CD1c-positive myeloid dendritic cell (primary cell): ENCODE measurements at regions not wholly inside any gene's neighbourhood (a gene's known extent, or its start where the extent isn't known, plus 50 kb on each side); places are given as distances from the start of the nearest gene placed in this dataset.

ENCODE experiments used
- DNase-seq: peaks from one replicate; pipeline ENCODE4 v3.0.0-alpha.2; 2016; ENCODE audit errors: extremely low spot score

DNA sequence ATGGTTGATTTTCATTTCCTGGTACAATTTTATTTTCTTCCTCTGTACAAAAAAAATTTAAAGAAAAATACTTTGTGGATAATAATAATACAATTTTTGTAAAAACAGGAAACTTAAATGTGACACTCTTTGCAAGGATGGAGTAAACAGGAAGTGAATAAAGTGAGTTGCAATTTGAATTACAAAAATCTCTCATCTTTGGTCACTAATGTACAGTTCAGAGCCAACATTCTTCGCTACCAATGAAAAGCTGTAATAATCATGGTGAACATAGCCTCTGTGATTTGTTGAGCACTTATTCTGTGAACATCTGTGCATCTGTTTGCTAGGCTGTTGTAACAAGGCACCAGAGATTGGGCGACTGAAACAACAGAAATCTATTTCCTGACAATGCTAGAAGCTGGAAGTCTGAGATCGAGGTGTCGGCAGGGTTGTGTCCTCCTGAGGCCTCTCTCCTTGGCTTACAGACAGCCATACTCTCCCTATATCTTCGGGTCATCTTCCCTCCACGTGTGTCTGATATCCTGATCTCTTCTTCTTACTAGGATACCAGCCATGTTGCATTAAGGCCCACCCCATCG is 295.3 kb upstream of the KLF6 start:
- peak; percentile 26 for DNase-seq

DNA sequence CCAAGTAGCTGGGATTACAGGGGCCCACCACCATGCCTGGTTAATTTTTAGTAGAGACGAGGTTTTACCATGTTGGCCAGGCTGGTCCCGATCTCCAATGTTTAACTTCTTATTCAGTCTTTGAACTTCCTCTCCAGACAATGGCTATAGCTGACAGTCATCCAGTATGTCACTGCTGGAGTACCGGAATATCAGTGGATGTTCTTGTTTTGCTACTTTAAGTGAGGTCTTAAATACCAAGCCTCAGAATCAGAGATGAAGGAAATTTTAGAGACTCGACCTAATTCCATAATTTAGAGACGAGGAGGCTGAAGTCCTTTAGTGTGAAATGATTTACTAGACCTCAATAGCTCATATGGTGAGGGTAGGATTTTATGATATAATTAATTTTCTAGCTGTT is 294.8 kb upstream of the KLF6 start:
- DNase-seq = no peak

- no peak for DNase-seq
Observed at GRCh38 chr10:4077804-4078203, 292.8 kb upstream of the KLF6 start.

GRCh38 chr10:4076983-4077382 is 292.0 kb upstream of the KLF6 start:
- DNase-seq = no peak

- DNase-seq = no peak
Observed at GRCh38 chr10:4075443-4075842, 290.4 kb upstream of the KLF6 start.

- no peak for DNase-seq
Observed at GRCh38 chr10:4074545-4075407, 289.8 kb upstream of the KLF6 start.

- DNase-seq = no peak
Observed at GRCh38 chr10:4073912-4074311, 288.9 kb upstream of the KLF6 start.

DNA sequence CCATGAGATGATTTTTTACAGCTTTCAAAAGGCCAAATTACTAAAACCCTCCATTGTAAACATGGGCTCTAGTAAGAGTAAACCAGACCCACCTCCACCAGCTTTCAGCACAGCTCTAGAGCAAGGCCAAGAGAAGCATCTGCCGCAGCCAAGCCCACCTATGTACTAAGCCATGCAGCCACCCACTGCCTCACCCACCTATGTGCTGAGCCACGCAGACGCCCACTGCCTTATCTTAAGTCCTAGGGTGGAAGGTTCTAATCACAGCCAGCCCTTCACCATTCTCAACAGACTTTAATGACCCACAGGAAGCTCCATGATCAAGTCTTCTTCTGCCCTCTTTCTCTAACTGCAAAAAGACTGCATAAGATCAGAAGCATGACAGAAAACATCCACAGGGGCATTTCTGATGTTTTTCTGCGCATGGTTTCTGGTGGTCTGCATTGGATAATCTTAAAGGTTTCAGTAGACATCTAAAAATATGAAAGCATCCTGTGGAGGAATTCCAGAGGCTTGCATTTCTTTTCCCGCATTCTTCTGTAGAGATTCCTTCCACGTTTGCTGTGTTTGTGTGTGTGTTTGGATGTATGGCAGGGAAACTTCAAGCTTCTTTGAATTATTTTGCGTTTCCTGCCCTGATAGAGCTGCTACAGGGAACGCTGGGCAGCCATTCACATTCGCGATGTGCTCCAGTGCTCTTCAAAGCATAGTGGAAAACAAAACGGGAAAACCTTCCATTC is 286.1 kb upstream of the KLF6 start:
- DNase-seq = no peak

GRCh38 chr10:4070184-4070583 is 285.2 kb upstream of the KLF6 start:
- no peak for DNase-seq

DNA sequence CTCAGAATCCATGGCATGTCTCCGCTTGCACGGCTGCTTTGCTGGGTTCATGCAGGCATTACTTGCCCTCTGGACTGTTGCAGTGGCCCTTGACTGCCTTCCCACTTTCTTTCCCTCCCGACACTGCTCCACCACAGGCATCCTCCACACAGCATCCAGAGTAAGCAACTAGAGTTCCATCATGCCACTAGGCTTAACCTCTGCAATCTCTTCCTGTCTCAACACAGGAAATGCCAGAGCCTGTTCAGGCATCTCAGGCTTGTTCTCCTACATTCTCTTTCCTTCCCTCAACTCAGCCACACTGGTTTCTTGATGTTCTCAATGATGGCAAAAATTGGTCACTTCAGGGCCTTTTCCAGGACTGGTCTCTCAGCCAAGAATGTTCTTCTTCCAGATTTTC is 284.5 kb upstream of the KLF6 start:
- DNase-seq = no peak

DNA sequence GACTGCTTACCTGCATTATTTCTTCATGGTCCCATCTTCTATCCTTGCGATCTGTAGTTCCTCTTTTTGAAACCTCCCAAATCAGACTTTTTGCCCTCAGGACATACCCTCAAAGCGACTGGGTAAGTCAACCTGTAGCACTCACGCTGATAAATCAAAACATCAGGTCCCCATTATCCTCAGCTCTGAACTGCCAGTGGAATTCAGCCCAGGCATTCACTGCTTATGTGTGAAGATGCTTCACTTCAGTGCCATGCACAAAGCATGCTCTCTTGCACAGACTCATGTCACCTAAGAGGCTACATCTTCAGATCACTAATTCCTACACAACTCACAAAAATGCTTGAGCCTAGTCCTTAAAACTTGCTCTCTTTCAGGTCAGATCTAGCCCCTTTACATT is 283.6 kb upstream of the KLF6 start:
- DNase-seq = no peak

DNA sequence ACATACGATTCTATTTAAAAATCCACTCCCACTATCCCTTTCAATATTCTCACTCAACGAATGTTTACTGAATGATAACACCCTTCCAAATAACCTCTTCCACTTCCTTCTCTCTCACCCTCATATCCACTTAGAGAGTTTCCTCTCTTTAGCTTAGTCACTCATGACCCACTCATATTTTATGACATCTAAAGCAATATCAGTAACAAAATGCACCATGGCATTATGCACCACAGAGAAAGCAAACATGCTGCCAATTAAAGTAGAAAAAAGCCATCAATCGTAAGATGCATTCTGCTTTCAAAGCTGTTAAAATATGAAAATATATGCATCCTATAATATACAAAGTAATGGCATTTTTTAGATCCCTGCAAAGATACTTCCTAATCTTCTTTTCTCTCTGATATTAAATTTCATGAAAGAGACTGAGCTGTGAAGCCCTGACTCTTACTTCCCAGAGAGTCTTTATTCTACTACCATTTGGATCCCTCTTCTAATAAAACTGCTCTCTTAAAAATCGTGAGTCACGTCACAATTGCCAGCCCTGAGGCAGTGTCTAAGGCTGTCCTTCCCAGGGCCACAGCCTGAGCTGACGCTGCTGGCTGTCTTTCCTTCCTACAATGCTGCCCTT is 283.0 kb upstream of the KLF6 start:
- DNase-seq = no peak

- DNase-seq = peak; percentile 82
Observed at GRCh38 chr10:4067531-4067930, 282.5 kb upstream of the KLF6 start.

DNA sequence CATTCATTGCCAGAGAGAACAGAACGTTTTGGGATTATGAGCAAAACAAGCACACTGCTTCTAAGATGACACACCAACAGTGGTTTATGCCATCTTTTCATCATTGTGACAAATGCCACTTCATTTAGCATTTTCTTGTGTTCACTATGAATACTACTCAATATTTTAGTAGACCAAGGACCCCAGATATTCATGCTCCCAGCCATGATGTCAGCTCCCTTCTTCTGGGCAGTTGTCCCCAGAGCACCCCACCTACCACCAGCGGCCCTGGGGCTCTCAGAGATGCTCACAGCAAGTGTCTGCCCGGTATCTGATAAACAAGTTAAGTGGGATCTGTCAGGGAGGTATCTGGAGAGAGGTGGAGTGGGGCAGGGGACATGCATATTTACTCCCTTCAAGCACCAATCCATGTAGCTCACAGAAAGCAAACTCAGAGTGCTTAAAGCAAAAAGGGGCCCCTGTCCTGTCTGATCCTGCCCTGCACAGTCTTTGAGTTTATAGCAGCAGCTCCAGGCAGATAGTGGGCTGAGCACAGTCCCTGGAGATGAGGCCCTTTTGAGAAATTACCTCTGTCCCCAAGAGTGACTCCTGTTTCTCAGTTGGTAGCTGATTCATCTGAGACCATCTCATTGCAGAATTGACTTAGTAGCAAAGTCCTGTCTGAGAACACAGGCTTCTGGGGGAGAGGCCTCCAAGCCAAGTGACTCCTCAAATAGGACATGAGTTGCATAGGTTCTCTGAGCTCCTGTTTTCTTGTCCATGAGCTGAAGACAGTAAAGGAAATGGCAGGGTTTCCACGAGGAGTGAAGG is 281.8 kb upstream of the KLF6 start:
- DNase-seq = no peak

DNA sequence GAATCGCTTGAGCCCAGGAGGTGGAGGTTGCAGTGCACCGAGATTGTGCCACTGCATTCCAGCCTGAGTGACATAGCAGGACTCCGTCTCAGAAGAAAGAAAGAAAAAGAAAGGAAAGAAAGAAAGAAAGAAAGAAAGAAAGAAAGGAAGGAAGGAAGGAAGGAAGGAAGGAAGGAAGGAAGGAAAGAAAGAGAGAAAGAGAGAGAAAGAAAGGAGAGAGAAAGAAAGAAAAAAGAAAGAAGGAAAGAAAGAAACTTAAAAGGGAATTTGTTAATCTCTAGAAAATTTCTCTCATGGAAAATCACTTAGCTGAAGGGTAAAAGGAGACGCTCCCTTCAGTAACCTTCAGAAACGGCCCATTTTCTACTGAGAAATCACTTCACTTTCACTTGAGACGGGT is 279.5 kb upstream of the KLF6 start:
- no peak for DNase-seq

DNA sequence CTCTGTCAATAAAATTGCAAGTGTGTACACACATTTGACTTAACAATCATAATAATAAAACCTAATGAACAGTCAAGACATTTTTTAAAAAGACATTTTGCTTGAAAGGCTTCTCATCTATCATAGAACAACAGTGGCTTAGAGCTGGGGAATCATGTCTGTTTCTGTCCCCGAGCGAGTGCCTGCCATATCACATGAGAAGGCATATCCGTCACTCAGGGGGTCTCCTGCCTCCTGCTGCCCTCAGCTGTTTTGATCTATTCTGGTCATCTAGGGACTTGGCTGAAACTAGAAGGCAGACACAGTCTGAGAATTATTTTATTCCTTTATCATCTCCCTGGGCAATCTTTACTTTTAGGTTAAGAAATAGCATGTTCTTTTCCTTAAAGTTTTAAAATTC is 278.7 kb upstream of the KLF6 start:
- no peak for DNase-seq

DNA sequence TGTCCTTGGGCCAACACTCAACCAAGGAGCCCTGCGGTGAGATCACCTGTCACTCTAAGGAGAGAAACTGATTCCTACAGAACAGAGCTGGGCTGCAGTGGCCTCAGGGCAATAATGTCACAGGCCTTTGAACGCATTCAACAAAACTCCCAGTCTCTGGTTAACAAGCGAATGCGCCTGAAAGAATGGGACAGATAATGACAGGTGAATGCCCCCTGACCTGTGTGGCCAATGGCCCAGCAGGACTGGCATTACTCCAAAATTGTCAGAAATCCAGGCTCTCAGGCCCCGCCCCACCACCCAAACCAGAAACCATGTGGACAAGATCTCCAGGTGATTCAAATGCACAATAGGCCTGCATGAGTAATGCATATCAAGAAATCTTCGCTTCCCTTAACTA is 277.7 kb upstream of the KLF6 start:
- no peak for DNase-seq

DNA sequence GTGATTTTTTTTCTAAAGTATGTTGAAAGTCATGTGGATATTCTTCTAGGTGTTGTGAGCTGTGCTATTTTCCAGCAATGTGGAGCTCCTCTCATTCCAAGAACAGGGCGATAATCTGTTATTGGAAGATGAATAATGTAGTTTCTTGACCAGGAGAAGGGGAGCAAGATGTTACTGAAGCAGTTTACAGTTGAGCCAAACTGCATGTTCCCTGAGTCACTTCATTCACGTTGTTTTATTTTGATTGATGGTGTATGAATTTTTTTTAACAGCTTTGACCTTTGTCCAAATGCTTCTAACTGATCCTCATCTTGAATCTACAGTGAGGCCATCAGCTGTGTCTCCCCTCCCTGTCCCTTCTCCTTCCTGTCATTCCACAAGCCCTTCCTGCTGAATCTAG is 277.1 kb upstream of the KLF6 start:
- DNase-seq = no peak

DNA sequence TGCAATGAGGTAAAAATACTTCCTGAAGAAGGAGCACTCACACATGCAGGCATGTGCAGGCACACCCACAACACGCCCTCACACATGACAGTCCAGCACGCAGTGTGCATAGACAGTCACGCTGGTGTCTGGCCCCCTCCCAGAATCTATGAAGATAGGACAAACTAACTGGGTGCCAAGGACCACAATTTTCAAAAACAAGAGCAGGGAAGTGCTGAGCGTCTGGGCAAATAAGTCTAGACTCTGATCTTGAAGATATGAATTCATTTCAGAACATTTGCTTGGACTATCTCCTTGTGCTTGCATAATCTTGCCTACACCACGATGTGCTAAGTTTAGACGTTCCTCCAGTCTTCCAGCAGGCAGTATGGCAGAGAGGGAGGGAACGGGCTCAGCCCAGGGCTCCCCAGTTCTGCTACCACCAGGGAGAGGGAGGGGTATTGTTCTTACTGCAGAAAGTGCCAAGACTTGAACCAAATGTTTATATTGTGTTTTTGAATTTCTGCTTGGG is 276.5 kb upstream of the KLF6 start:
- no peak for DNase-seq

DNA sequence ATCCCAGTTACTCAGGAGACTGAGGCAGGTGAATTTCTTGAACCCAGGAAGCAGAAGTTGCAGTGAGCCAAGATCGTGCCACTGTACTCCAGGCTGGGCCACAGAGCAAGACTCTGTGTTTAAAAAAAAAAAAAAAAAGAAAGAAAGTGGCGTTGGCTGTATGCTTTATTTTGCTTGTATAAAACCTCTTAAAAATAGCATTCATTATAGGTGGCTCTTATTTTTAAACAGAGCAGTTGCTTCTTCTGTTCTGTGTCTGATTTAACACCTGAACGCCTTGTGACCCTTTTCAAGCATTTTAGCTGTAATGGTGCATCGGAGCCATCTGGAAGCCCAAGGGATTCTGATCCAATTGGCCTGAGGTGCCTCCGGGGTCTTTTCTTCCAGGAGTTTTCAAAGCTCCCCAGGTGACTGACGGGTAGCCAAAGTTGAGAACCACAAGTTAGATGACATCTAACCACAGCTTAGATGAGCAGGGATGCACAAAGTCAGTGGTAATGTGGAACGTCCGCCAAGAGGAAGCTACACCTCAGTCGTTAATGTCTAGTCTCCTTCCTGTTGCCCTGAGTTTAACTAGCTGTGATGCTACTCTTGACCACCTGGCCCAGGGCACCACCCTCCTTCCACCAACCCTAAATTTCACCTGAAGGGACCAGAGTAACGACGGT is 274.6 kb upstream of the KLF6 start:
- no peak for DNase-seq

GRCh38 chr10:4058514-4059029 is 273.6 kb upstream of the KLF6 start:
- no peak for DNase-seq
